DMS153 treated with DMSO at 0.1 percent for 48 hours (cell line): ENCODE measurements at regions not wholly inside any gene's neighbourhood (a gene's known extent, or its start where the extent isn't known, plus 50 kb on each side); places are given as distances from the start of the nearest gene placed in this dataset.
"Not testable (repeated sequence)": the region's sequence is repeated elsewhere in the genome, so short reads cannot be mapped to it uniquely, and the experiment has no call there.

ENCODE experiments used
- DNase-seq: peaks from one replicate; lab custom pipeline; 2025; ENCODE audit not compliant: unreplicated experiment; lab: John Stamatoyannopoulos, UW

GRCh38 chr6:165173484-165173883, 135.9 kb downstream of the C6orf118 start:
- DNase-seq = no peak

- DNase-seq = no peak
Observed at GRCh38 chr6:165167861-165168260, 141.5 kb downstream of the C6orf118 start.

GRCh38 chr6:165167311-165167710, 142.1 kb downstream of the C6orf118 start:
- no peak for DNase-seq

- DNase-seq = no peak
Observed at GRCh38 chr6:165163519-165163918, 145.9 kb downstream of the C6orf118 start.

- DNase-seq = no peak
Observed at GRCh38 chr6:165159460-165159859, 149.9 kb downstream of the C6orf118 start.

GRCh38 chr6:165146456-165146855, 162.9 kb downstream of the C6orf118 start:
- DNase-seq = no peak

GRCh38 chr6:165135889-165136288, 173.5 kb downstream of the C6orf118 start:
- DNase-seq = no peak

- no peak for DNase-seq
Observed at GRCh38 chr6:165129086-165129485, 180.3 kb downstream of the C6orf118 start.

GRCh38 chr6:165127743-165128142, 181.7 kb downstream of the C6orf118 start:
- DNase-seq = not testable (repeated sequence)

GRCh38 chr6:165124681-165125080, 184.7 kb downstream of the C6orf118 start:
- not testable (repeated sequence) for DNase-seq

GRCh38 chr6:165119231-165120020, 190.0 kb downstream of the C6orf118 start:
- DNase-seq = no peak

- DNase-seq = no peak
Observed at GRCh38 chr6:165118736-165119135, 190.7 kb downstream of the C6orf118 start.

- no peak for DNase-seq
Observed at GRCh38 chr6:165117806-165118205, 191.6 kb downstream of the C6orf118 start.

- no peak for DNase-seq
Observed at GRCh38 chr6:165117121-165117520, 192.3 kb downstream of the C6orf118 start.

- DNase-seq = no peak
Observed at GRCh38 chr6:165110860-165111259, 198.5 kb downstream of the C6orf118 start.

- DNase-seq = no peak
Observed at GRCh38 chr6:165109011-165109410, 200.4 kb downstream of the C6orf118 start.

- DNase-seq = no peak
Observed at GRCh38 chr6:165106261-165106660, 203.1 kb downstream of the C6orf118 start.

GRCh38 chr6:165098165-165098564, 211.2 kb downstream of the C6orf118 start:
- DNase-seq = no peak

- DNase-seq = no peak
Observed at GRCh38 chr6:165096868-165097267, 212.5 kb downstream of the C6orf118 start.

- DNase-seq = no peak
Observed at GRCh38 chr6:165096209-165096608, 213.2 kb downstream of the C6orf118 start.

- DNase-seq = peak; percentile 7
Observed at GRCh38 chr6:165092881-165093595, 216.4 kb downstream of the C6orf118 start.

- DNase-seq = peak; percentile 70
Observed at GRCh38 chr6:165091121-165091785, 218.2 kb downstream of the C6orf118 start.
